SK-N-MC (cell line): ENCODE measurements at regions not wholly inside any gene's neighbourhood (a gene's known extent, or its start where the extent isn't known, plus 50 kb on each side); places are given as distances from the start of the nearest gene placed in this dataset.

Source experiments
- DNase-seq: peaks from one replicate; pipeline ENCODE4 v3.0.0-alpha.2; 2011; ENCODE audit warnings: low read depth, low spot score
- H3K27ac ChIP-seq: fragments of 200-600 bp; sonication (generic); 2 replicates; pipeline ENCODE4 v1.5.1; 2016; ENCODE audit warnings: mixed run types
- H3K36me3 ChIP-seq: fragments of 200-600 bp; sonication (generic); 2 replicates; pipeline ENCODE4 v1.6.1; 2017; ENCODE audit warnings: antibody characterized with exemption, low read length, mixed read lengths; ENCODE audit not compliant: insufficient read depth
- H3K4me3 ChIP-seq: fragments of 200-600 bp; sonication (generic); 2 replicates; pipeline ENCODE4 v1.5.1; 2016
- H3K9ac ChIP-seq: fragments of 200-600 bp; sonication (generic); 2 replicates; pipeline ENCODE4 v1.8.0; 2017; ENCODE audit warnings: mixed run types, mixed read lengths; ENCODE audit not compliant: insufficient read length
- H3K9me3 ChIP-seq: fragments of 200-600 bp; sonication (generic); 2 replicates; pipeline ENCODE4 v1.6.1; 2017; ENCODE audit warnings: low read depth, mild to moderate bottlenecking, antibody characterized with exemption, low read length, moderate library complexity, mixed read lengths
- EZH2 ChIP-seq: fragments of 200-600 bp; sonication (generic); IDR thresholded peaks from one replicate; pipeline ENCODE4 v1.6.1; 2017; ENCODE audit warnings: antibody characterized with exemption
- FOXP2 ChIP-seq: optimal IDR thresholded peaks from 2 replicates; pipeline ENCODE3; 2011; ENCODE audit warnings: mild to moderate bottlenecking, moderate library complexity; ENCODE audit not compliant: insufficient read depth; ENCODE audit errors: extremely low read length, control extremely low read depth
- POLR2AphosphoS5 ChIP-seq: IDR thresholded peaks from 2 replicates; pipeline ENCODE4 v1.6.1; 2012; ENCODE audit warnings: mild to moderate bottlenecking, low read depth, low read length, borderline replicate concordance

DNA sequence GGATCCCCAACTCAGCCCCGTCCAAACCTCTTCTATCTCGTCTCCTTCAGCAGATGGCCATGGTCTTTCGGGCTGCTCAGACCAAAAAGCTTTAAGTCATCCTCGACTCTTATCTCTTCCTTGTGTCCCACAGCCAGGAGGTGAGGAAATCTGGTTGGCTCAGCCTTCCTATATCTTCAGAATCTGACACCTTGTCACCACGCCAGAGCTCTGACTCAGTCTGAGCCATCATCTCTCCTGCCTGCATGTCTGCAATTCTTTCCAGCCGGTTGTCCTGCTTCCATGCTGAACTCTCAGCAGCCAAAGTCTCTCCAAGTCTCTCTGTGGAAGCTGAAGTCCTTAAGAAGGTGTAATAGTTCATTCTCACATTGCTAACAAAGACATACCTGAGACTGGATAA lies 419.3 kb upstream of the ADAMTS16 start:
- Histone ChIP-seq H3K36me3 (no peaks in the 10 kb centered on the region), H3K9me3 (no peaks in the 10 kb centered on the region), H3K9ac (no peak overlapping the region), H3K27ac (no peak overlapping the region), H3K4me3 (no peak overlapping the region)
- DNase-seq: no peak
- TF ChIP-seq FOXP2: no peak
- no peak for TF ChIP-seq EZH2
- TF ChIP-seq POLR2AphosphoS5: no peak

DNA sequence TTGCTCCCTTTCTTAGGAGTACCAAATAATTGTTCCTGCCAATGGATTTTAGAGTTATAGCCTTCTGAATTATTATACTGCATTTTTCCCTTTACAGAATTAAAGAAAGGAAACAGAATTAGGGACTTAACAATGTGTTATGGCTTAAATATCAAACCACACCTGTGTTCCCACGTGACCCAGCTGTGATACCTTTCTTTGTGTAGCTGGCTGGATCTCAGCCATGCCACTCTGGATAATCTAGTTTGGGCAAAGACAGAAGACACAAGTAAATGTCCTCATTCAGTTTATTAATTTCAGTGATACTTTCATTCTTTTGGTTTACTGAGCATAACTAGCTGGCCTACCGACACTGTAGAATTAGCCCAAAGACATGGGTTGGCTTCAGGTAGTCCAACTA lies 417.2 kb upstream of the ADAMTS16 start:
- TF ChIP-seq POLR2AphosphoS5 (no peak), FOXP2 (no peak), EZH2 (no peak)
- DNase-seq: no peak
- H3K9ac ChIP-seq: no peak overlapping the region

DNA sequence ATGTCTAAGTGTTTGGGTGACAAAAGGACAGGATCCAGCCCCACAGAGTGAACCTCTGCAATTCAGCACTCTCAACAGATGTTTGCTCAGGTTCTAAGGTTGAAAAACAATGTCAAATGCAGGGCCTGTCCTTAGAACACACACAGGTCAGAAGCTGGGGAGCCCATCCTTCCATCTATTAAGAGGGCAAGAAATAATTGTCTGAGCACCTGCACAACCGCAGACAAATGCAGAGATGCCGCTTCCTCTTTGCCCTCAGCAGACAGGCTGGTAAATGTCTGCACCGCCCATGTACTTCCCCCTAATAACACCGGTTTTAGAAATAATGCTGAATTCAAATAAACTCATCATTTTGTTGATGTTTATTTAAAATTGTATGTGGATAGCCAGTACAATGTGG lies 414.5 kb upstream of the ADAMTS16 start:
- Histone ChIP-seq H3K4me3 (no peak overlapping the region), H3K27ac (no peak overlapping the region), H3K36me3 (no peaks in the 10 kb centered on the region), H3K9me3 (no peaks in the 10 kb centered on the region), H3K9ac (no peak overlapping the region)
- TF ChIP-seq EZH2 (no peak), POLR2AphosphoS5 (no peak), FOXP2 (no peak)
- no peak for DNase-seq

More for the DNA sequence above, 417.2 kb upstream of the ADAMTS16 start:
- no peak overlapping the region for H3K27ac ChIP-seq
- no peaks in the 10 kb centered on the region for H3K9me3 ChIP-seq
- H3K4me3 ChIP-seq: no peak overlapping the region
- no peaks in the 10 kb centered on the region for H3K36me3 ChIP-seq

DNA sequence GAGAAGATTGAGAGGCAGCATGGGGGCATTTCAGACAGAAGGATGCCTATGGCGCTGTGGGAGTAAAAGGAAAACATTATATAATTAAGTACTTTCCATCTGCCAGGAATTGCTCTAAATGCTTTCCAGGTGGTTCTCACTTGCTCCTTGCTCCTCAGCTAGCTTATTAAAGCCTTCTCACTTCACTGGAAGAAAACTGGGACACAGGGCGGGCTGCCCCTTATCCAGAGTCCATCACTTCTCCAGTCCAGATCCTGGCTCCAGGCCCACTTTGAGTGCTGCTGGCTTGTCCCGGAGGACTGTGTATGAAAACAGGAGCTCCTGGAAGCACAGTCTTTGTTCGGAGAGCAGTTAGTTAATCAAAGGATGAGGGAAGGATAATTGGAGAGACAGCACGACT lies 409.9 kb upstream of the ADAMTS16 start:
- Histone ChIP-seq H3K4me3 (no peak overlapping the region), H3K9me3 (no peaks in the 10 kb centered on the region), H3K36me3 (no peaks in the 10 kb centered on the region), H3K9ac (no peak overlapping the region), H3K27ac (no peak overlapping the region)
- no peak for DNase-seq
- TF ChIP-seq POLR2AphosphoS5 (no peak), FOXP2 (no peak), EZH2 (no peak)

DNA sequence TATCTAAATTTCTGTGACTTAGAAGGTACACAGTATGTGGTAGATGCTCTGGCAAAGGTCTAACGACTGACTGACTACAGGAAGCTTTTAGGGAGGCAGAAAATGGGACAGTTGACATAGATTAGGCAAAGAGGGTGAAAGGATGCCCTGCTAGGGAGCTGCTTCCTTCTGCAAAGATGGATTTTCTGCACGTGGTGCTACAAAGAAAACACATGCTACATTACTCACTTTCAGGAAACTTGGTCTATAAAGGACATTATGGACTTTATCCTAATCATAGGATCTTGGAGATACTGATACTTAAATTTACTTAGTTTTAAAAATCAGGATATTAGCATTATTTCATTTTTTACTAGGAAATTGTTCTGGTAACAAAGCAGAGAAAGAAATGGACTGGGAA lies 405.8 kb upstream of the ADAMTS16 start:
- Histone ChIP-seq H3K27ac (no peak overlapping the region), H3K4me3 (no peak overlapping the region), H3K36me3 (no peaks in the 10 kb centered on the region), H3K9ac (no peak overlapping the region), H3K9me3 (no peaks in the 10 kb centered on the region)
- no peak for TF ChIP-seq POLR2AphosphoS5
- TF ChIP-seq EZH2: no peak
- TF ChIP-seq FOXP2: no peak
- no peak for DNase-seq

DNA sequence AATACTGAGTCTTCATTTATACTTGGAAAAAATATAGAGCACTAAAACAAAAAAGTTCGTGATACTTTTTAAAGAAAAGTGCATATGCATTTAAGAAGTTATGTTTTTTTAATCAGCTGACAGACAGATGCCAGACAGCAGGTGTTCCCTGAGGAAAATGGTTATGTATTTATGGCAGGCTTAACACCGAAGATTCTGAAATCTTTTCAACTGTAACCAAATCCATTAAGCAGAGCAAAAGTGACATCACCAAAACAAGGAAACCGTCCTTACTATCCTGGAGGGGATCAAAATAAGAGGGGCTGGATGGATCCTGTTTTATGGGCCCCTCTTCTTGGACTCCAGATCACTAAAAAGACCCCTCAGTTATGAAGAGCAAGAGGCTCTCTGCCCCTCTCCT lies 404.9 kb upstream of the ADAMTS16 start:
- no peak for DNase-seq
- Histone ChIP-seq H3K9me3 (no peaks in the 10 kb centered on the region), H3K27ac (no peak overlapping the region), H3K4me3 (no peak overlapping the region), H3K36me3 (no peaks in the 10 kb centered on the region), H3K9ac (no peak overlapping the region)
- TF ChIP-seq EZH2 (no peak), POLR2AphosphoS5 (no peak), FOXP2 (no peak)

DNA sequence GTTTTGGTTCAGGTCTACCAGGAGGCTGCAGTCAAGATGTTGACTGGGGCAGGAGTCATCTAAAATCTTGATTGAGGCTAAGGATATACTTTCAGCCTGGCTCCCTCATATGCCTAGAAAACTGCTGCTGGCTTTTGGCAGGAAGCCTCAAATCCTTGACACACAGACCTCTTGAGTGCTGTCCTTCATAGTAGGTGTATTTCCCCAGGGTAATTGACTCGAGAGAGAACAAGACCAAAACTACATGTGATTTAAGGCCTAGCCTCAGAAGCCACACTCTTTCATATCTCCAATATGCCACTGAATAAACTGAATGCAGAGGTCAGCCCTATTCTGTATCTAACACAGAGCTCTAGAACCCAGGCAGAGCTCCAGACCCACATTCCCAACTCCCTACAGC lies 402.3 kb upstream of the ADAMTS16 start:
- H3K27ac ChIP-seq: no peak overlapping the region
- no peak overlapping the region for H3K9ac ChIP-seq
- H3K36me3 ChIP-seq: no peaks in the 10 kb centered on the region
- no peak for DNase-seq
- TF ChIP-seq EZH2 (no peak), FOXP2 (no peak), POLR2AphosphoS5 (no peak)
- H3K4me3 ChIP-seq: no peak overlapping the region
- H3K9me3 ChIP-seq: no peaks in the 10 kb centered on the region

DNA sequence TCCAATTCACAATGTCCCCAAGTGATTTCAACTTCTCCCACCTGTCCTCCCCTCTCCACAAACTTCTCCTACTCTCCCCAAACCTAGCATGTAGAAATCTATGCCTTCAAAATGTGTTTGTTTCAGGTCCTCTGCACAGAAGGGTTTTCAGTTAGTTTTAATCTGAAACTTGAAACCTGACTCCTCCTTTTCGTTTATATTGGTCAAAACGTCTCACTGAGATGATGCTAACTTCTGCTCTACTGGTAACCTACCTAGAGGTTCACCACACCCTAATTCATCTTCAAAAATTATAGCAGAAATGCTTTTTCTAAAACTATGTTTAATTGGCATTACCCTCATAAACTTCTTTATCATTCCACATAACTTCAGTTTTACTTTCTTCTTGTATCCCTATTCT lies 401.8 kb upstream of the ADAMTS16 start:
- H3K9me3 ChIP-seq: no peaks in the 10 kb centered on the region

DNA sequence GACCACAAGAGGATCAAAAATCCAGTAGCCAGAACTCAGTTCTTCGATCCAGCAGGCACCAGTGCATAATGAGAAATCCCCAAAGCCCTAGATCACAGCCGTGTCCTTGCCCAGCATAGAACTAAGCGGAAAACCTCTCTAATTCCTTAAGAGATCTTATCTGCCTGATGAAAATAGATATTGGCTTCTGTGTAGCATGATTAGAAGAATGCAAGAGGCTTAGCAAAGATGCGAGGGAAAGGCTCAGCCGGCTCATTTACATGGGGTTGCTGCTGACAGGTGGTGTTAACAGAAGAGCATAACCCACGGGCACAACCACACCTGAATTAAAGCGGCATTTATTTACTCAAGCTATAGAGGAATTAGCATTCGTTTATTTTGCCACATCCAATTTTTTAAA lies 400.0 kb upstream of the ADAMTS16 start:
- no peak overlapping the region for H3K9ac ChIP-seq
- H3K27ac ChIP-seq: no peak overlapping the region
- H3K4me3 ChIP-seq: no peak overlapping the region
- TF ChIP-seq EZH2: no peak
- TF ChIP-seq FOXP2: no peak
- no peak for TF ChIP-seq POLR2AphosphoS5
- no peak for DNase-seq
- no peaks in the 10 kb centered on the region for H3K9me3 ChIP-seq
- H3K36me3 ChIP-seq: no peaks in the 10 kb centered on the region

More for the DNA sequence above, 401.8 kb upstream of the ADAMTS16 start:
- Histone ChIP-seq H3K9ac (no peak overlapping the region), H3K27ac (no peak overlapping the region), H3K4me3 (no peak overlapping the region), H3K36me3 (no peaks in the 10 kb centered on the region)
- TF ChIP-seq POLR2AphosphoS5: no peak
- no peak for TF ChIP-seq FOXP2
- TF ChIP-seq EZH2: no peak
- no peak for DNase-seq

DNA sequence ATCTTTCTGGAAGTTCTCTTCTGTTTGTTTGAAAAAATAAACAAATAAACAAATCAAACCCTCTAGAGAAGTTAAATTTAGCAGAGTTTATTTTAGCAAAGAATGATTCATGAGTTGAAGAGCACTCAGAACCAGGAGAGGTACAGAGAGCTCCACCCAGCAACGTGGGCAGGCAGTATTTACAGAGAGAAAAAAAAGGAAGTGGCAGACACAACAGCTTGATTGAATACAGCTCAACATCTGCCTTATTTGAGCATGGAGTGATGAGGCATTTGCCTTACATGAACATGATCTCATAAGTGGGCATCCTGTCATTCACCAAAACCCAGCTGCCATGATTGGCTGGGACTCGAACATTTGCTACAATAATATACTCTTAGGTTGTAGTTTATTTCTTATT lies 381.6 kb upstream of the ADAMTS16 start:
- no peaks in the 10 kb centered on the region for H3K36me3 ChIP-seq
- no peak overlapping the region for H3K27ac ChIP-seq
- H3K9me3 ChIP-seq: no peaks in the 10 kb centered on the region
- TF ChIP-seq EZH2: no peak
- no peak for TF ChIP-seq FOXP2
- TF ChIP-seq POLR2AphosphoS5: no peak
- DNase-seq: no peak
- H3K4me3 ChIP-seq: no peak overlapping the region
- H3K9ac ChIP-seq: no peak overlapping the region

DNA sequence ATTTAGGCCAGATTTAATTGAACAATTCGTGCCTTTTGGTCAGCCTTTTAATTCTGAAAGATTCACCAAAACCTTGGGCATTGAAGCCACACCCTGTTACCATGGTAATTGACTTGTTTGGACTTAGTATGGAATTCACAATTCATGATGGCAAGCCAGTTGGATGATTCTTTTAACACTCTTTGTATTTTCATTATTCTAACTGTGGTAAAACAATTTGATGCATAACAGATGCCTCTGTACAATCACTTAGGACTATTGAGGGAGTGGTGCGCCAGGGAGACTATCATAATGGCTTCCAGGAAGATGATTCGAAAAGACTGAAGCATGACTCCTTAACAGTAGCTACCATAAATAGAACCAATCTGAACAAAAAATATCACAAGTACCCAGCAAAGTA lies 381.1 kb upstream of the ADAMTS16 start:
- TF ChIP-seq POLR2AphosphoS5 (no peak), EZH2 (no peak), FOXP2 (no peak)
- no peak overlapping the region for H3K4me3 ChIP-seq
- no peak for DNase-seq
- H3K9me3 ChIP-seq: no peaks in the 10 kb centered on the region
- no peaks in the 10 kb centered on the region for H3K36me3 ChIP-seq
- H3K27ac ChIP-seq: no peak overlapping the region
- no peak overlapping the region for H3K9ac ChIP-seq
